ENCODE measurements at regions not wholly inside any gene's neighbourhood (a gene's known extent, or its start where the extent isn't known, plus 50 kb on each side); places are given as distances from the start of the nearest gene placed in this dataset.
"Not testable (repeated sequence)": the region's sequence is repeated elsewhere in the genome, so short reads cannot be mapped to it uniquely, and the experiment has no call there.

DNA sequence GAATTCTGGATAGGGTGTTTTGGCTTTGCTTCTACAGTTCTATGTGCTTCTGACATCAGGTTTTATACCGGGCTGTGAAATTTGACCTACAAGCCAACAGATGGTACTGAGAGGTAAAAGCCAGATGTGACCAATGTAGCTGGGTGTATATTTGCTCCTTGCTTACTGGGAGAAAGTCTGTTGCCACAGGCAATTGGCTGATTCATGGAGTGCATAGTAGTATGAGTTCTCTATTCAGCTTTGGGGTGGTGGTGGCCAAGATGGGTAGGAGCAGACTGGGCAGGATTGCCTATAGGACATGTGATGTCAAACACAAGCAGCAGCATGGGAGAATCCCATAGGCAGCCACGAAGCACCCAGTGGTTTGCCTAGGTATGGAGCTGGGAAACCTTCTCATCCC lies 1827.0 kb downstream of the C4orf33 start:
- no peak for DNase-seq

- no peak for DNase-seq
Measured at GRCh38 chr4:130955520-130955919, 1859.6 kb downstream of the C4orf33 start.

GRCh38 chr4:130985371-130985770 lies 1889.4 kb downstream of the C4orf33 start:
- DNase-seq: no peak

DNA sequence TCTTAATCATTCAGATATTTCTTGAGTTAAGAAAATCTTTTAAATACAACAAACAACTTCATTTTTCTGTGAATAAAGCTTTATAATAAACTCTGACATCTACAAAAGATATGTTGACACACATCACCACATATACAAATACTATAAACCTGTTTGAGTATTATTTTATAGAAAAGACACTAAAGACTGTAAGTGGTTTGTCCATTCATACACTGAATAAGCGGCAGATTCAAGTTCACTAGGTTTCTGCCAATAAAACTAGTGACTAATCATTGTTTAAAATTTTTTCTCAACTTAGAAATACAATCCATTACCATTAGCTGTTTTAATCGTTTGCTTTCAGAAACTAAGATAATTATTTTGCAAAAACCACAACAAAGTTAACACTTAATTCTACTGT lies 1900.0 kb downstream of the C4orf33 start:
- DNase-seq: no peak

GRCh38 chr4:131001371-131001770 lies 1905.4 kb downstream of the C4orf33 start:
- DNase-seq: no peak

GRCh38 chr4:131002132-131002531 lies 1906.2 kb downstream of the C4orf33 start:
- DNase-seq: no peak

- DNase-seq: no peak
Measured at GRCh38 chr4:131006388-131006787, 1910.4 kb downstream of the C4orf33 start.

GRCh38 chr4:131011961-131012360 lies 1916.0 kb downstream of the C4orf33 start:
- DNase-seq: not testable (repeated sequence)

GRCh38 chr4:131013226-131013625 lies 1917.3 kb downstream of the C4orf33 start:
- DNase-seq: no peak

DNA sequence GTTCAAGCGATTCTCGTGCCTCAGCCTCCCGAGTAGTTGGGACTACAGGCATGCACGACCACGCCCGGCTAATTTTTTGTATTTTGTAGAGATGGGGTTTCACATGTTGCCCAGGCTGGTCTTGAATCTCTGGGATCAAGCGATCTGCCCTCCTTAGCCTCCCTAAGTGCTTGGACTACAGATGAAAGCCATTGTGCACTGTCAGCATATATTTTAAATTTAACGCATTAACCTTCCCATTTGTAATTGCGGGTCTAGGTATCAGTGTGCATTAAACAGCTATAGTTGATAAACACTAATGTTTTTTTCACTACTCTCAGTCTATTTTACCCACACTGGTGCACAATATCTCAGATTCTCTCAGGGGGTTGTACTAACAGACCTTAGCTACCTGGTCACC lies 1930.8 kb downstream of the C4orf33 start:
- no peak for DNase-seq

- no peak for DNase-seq
Measured at GRCh38 chr4:131044368-131044767, 1948.4 kb downstream of the C4orf33 start.

- DNase-seq: no peak
Measured at GRCh38 chr4:131046821-131047220, 1950.9 kb downstream of the C4orf33 start.

DNA sequence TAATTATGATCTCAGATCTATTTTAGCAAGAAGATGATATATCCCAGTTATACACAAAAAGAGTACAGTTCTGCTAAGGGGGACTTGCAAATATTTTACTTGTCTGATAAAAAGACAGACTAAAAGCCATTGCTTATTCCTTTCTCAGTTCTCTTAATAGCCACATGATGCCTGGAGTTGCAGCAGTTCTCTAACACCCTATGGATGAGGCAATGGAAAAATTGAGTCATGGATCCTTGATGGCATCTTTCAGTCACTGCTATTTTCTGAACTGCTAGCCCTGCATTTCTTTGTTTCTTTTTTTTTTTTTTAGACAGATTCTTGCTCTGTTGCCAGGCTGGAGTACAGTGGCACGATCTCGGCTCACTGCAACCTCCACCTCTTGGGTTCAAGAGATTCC lies 1956.7 kb downstream of the C4orf33 start:
- DNase-seq: no peak

- no peak for DNase-seq
Measured at GRCh38 chr4:131054489-131055019, 1958.6 kb downstream of the C4orf33 start.

- DNase-seq: no peak
Measured at GRCh38 chr4:131061734-131062133, 1965.8 kb downstream of the C4orf33 start.

DNA sequence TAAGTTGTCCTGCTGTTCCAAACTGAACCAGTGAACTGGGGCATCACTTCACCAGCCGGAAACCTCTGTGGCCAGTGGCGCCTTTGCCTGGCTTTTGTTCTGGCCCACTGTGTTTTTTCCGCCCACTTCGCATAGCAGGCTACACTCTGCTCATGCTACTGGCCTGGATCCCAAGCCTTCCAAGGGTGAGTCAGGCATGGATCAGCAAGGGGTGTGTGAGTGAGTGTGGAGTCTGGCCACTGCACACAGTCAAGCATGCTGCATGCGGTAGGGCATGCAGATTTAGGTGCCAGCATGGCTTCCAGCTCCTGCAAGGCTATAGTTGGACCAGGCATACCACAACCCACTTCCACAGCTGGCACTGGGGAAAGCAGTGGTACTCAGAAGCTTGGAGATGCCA lies 1967.9 kb downstream of the C4orf33 start:
- no peak for DNase-seq

- no peak for DNase-seq
Measured at GRCh38 chr4:131081069-131081468, 1985.1 kb downstream of the C4orf33 start.

DNA sequence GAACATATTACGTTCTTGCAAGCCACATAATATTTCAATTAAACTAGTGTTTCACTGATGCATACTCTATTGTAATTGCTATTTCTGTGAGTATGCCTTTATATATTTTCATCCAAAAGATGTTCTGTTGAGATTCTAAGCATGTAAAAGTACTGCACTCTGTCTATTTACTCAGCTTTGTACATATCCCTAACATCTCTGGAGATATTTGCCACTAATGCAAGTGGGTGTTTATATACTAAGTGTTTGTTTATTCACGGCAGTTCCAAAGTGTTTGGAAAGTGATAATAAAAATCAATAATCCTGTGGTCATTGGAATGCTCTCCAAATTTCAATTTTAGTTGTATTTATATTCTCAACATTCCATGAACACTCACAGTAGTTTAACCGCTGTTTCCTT lies 1989.0 kb downstream of the C4orf33 start:
- DNase-seq: no peak

GRCh38 chr4:131091896-131092295 lies 1995.9 kb downstream of the C4orf33 start:
- DNase-seq: no peak

GRCh38 chr4:131093303-131093702 lies 1997.4 kb downstream of the C4orf33 start:
- DNase-seq: no peak

DNA sequence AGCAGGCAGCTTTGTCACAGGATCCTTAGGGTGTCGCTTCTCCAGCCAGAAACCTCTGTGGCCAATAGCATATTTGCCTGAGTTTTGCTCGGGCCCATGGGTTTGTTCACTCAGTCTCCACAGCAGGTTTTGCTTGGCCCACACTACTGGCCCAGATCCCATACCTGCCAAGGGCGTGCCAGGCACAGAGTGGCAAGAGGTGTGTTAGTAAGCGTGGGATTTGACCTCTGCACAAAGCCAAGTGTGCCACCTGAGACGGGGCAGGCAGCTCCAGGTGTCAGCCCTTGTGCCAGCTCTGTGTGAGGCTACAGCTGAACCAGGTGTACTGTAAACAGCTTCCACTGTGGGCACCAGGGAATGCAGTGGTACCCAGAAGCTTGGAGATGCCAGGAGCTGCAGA lies 2003.0 kb downstream of the C4orf33 start:
- no peak for DNase-seq

GRCh38 chr4:131113273-131113672 lies 2017.3 kb downstream of the C4orf33 start:
- DNase-seq: no peak

GRCh38 chr4:131113704-131114103 lies 2017.8 kb downstream of the C4orf33 start:
- no peak for DNase-seq

DNA sequence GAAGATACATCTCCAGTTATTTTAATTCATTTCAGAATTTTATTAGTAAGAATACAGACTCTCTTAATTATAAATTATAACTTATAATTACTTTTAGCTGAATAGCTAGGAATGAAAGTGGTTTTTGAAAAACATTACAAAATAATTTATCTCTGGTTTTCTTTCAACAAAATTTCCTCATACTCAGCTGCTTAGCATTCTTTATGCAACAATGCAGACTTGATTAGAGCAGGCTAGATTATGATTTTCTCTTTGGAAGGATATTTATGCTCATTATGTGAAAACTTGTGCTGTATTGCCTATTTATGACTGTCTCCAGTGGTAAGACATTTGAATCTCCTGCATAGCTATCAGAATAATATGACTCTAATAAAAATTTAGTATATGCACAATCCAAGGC lies 2023.7 kb downstream of the C4orf33 start:
- no peak for DNase-seq

DNA sequence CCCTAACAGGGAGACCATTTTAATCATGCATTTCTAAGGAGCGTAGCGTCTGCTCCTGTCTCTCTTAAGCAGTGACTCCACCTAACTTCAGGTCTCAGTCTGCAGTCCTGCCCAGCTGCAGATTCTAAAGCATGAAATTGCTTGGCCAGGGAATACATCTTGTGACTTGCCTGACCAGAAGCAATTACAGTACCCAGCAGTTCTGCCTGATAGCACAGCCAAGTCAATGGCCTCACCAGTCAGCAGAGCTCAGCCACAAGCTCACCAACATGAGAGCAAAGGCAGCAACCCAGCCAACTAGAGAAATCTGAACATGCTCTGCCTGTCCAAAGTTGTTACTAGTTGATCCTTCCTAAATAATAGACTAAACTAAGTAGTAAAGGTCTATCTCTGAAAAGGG lies 2011.9 kb upstream of the PCDH10 start:
- DNase-seq: no peak

GRCh38 chr4:131159261-131159660 lies 1989.8 kb upstream of the PCDH10 start:
- DNase-seq: no peak

Measured in NCI-H1048 (cell line).